WTC11 (cell line): ENCODE measurements at regions not wholly inside any gene's neighbourhood (a gene's known extent, or its start where the extent isn't known, plus 50 kb on each side); places are given as distances from the start of the nearest gene placed in this dataset.

ENCODE experiments used
- ELF4 ChIP-seq: sonication (generic); formaldehyde crosslinking; IDR thresholded peaks from 2 replicates; pipeline ENCODE4 v1.8.1; 2022; ENCODE audit warnings: low read depth, mild to moderate bottlenecking, moderate library complexity, missing genetic modification reagents
- ESRRA ChIP-seq: sonication (generic); formaldehyde crosslinking; IDR thresholded peaks from 2 replicates; pipeline ENCODE4 v1.8.1; 2022; ENCODE audit warnings: mild to moderate bottlenecking, missing genetic modification reagents, borderline replicate concordance
- HMGXB4 ChIP-seq: sonication (generic); formaldehyde crosslinking; IDR thresholded peaks from 2 replicates; pipeline ENCODE4 v1.8.1; 2023; ENCODE audit warnings: mild to moderate bottlenecking, moderate library complexity, missing genetic modification reagents
- KAT7 ChIP-seq: sonication (generic); formaldehyde crosslinking; IDR thresholded peaks from 2 replicates; pipeline ENCODE4 v1.8.1; 2023; ENCODE audit warnings: missing genetic modification reagents, mild to moderate bottlenecking, borderline replicate concordance
- NR1H2 ChIP-seq: sonication (generic); formaldehyde crosslinking; IDR thresholded peaks from 2 replicates; pipeline ENCODE4 v1.9.0; 2021; ENCODE audit warnings: mild to moderate bottlenecking, moderate library complexity, missing genetic modification reagents
- TF ChIP-seq, protein P1 (sequence below): fragments of 200-600 bp; IDR thresholded peaks from 2 replicates; pipeline ENCODE4 v1.8.0; 2022; ENCODE audit warnings: antibody characterized with exemption

DNA sequence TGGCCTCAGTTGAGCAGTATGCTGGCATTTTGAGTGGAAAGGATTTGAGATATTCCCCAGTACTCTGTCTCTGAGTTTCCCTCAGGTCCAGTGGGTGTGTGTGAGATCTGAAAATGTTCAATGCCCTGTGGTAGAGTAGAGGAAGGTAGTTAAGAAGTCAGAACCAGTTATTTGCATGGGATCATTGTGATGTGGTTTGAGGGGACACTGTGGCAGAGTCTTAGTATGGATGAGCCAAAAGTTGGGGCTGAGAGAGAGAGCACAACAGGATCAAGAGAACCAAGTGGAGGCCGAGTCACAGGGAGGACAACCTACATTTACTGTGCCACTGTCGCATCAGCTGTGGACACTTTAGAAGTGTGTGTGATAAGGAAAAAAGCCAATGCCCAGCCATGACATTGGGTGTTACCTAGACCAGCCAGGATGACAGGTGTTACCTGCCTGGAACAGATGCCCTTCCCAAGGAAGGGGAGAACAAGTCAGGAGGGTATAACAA, 128.9 kb upstream of the IL12B start:
- TF ChIP-seq, protein P1, sequence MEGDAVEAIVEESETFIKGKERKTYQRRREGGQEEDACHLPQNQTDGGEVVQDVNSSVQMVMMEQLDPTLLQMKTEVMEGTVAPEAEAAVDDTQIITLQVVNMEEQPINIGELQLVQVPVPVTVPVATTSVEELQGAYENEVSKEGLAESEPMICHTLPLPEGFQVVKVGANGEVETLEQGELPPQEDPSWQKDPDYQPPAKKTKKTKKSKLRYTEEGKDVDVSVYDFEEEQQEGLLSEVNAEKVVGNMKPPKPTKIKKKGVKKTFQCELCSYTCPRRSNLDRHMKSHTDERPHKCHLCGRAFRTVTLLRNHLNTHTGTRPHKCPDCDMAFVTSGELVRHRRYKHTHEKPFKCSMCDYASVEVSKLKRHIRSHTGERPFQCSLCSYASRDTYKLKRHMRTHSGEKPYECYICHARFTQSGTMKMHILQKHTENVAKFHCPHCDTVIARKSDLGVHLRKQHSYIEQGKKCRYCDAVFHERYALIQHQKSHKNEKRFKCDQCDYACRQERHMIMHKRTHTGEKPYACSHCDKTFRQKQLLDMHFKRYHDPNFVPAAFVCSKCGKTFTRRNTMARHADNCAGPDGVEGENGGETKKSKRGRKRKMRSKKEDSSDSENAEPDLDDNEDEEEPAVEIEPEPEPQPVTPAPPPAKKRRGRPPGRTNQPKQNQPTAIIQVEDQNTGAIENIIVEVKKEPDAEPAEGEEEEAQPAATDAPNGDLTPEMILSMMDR = no peak
- no peak for TF ChIP-seq ELF4
- no peak for TF ChIP-seq NR1H2 (CRISPR knock-in tag)
- TF ChIP-seq ESRRA (CRISPR knock-in tag) = no peak
- no peak for TF ChIP-seq HMGXB4 (CRISPR knock-in tag)
- no peak for TF ChIP-seq KAT7 (CRISPR knock-in tag)
